Mesenchymal stem cell (in vitro differentiated cells and primary cell): ENCODE measurements at regions not wholly inside any gene's neighbourhood (a gene's known extent, or its start where the extent isn't known, plus 50 kb on each side); places are given as distances from the start of the nearest gene placed in this dataset.
A peak's percentile ranks its signal among the peaks of the same experiment; 100 is the strongest.

Experiments
- DNase-seq: peaks from one replicate; pipeline ENCODE4 v3.0.0-alpha.2; 2013
- H2AFZ ChIP-seq: one replicate; pipeline ENCODE4 v1.6.1; 2013; ENCODE audit warnings: low read depth, mild to moderate bottlenecking, control low read depth, inconsistent platforms, low read length, moderate library complexity
- H2AK5ac ChIP-seq: 2 replicates; pipeline ENCODE4 v1.6.1; 2013; ENCODE audit warnings: low read length, moderate library complexity, mild to moderate bottlenecking, inconsistent platforms; ENCODE audit not compliant: severe bottlenecking
- H2BK120ac ChIP-seq: one replicate; pipeline ENCODE4 v1.6.1; 2013; ENCODE audit warnings: low read depth, mild to moderate bottlenecking, inconsistent platforms, low read length, moderate library complexity
- H2BK12ac ChIP-seq, 2 experiments: one replicate each; pipeline ENCODE4 v1.6.1; 2013; ENCODE audit warnings: inconsistent platforms in 2 of 2, low read length in 2 of 2, mild to moderate bottlenecking in 2 of 2, moderate library complexity in 2 of 2, control low read depth in 1 of 2
- H2BK15ac ChIP-seq: one replicate; pipeline ENCODE4 v1.6.1; 2013; ENCODE audit warnings: mild to moderate bottlenecking, low read depth, inconsistent platforms; ENCODE audit not compliant: poor library complexity, severe bottlenecking
- H2BK5ac ChIP-seq: 2 replicates; pipeline ENCODE4 v1.6.1; 2013; ENCODE audit warnings: low read depth, mild to moderate bottlenecking, low read length, control low read depth, inconsistent platforms; ENCODE audit not compliant: poor library complexity, severe bottlenecking
- H3K14ac ChIP-seq, 2 experiments: one replicate each; pipeline ENCODE4 v1.6.1; 2013; ENCODE audit warnings: inconsistent platforms in 2 of 2, low read length in 2 of 2, control low read depth in 1 of 2, mild to moderate bottlenecking in 1 of 2, moderate library complexity in 1 of 2
- H3K18ac ChIP-seq, 2 experiments: one replicate each; pipeline ENCODE4 v1.6.1; 2013; ENCODE audit warnings: inconsistent platforms in 2 of 2, low read length in 2 of 2, control low read depth in 1 of 2, low read depth in 1 of 2, mild to moderate bottlenecking in 1 of 2
- H3K23ac ChIP-seq, 2 experiments: one replicate each; pipeline ENCODE4 v1.6.1; 2013; ENCODE audit warnings: inconsistent platforms in 2 of 2, low read length in 2 of 2, mild to moderate bottlenecking in 2 of 2, moderate library complexity in 2 of 2, control low read depth in 1 of 2
- H3K27ac ChIP-seq: 2 replicates; pipeline ENCODE4 v1.5.1; 2013; ENCODE audit warnings: mild to moderate bottlenecking, moderate library complexity, low read length, control low read depth, inconsistent platforms; ENCODE audit not compliant: poor library complexity, severe bottlenecking
- H3K27me3 ChIP-seq, 2 experiments: 2 replicates each; pipeline versions ENCODE4 v1.6.1 to v1.7.0; 2013; ENCODE audit warnings: low read length in 2 of 2, mild to moderate bottlenecking in 2 of 2, moderate library complexity in 2 of 2, control low read depth in 1 of 2, inconsistent platforms in 1 of 2; ENCODE audit not compliant: control insufficient read depth in 1 of 2, insufficient read depth in 1 of 2
- H3K36me3 ChIP-seq, 2 experiments: 2 replicates each; pipeline versions ENCODE4 v1.6.1 to v1.7.0; 2013; ENCODE audit warnings: low read length in 2 of 2, control low read depth in 1 of 2, inconsistent platforms in 1 of 2, low read depth in 1 of 2, mild to moderate bottlenecking in 1 of 2; ENCODE audit not compliant: insufficient read depth in 2 of 2, control insufficient read depth in 1 of 2
- H3K4ac ChIP-seq, 2 experiments: one replicate each; pipeline ENCODE4 v1.6.1; 2013; ENCODE audit warnings: inconsistent platforms in 2 of 2, low read length in 2 of 2, mild to moderate bottlenecking in 2 of 2, moderate library complexity in 2 of 2, control low read depth in 1 of 2, low read depth in 1 of 2
- H3K4me1 ChIP-seq: 2 replicates; pipeline ENCODE4 v1.6.1; 2013; ENCODE audit warnings: low read depth, low read length, control low read depth; ENCODE audit not compliant: control insufficient read depth, insufficient read depth
- H3K4me2 ChIP-seq: 2 replicates; pipeline ENCODE4 v1.6.1; 2013; ENCODE audit warnings: low read length, mild to moderate bottlenecking, inconsistent platforms; ENCODE audit not compliant: poor library complexity, severe bottlenecking
- H3K4me3 ChIP-seq, 2 experiments: 2 replicates each; pipeline versions ENCODE4 v1.5.1 to v1.7.0; 2013; ENCODE audit warnings: low read length in 2 of 2, mild to moderate bottlenecking in 2 of 2, control low read depth in 1 of 2, low read depth in 1 of 2; ENCODE audit not compliant: insufficient read depth in 1 of 2
- H3K79me1 ChIP-seq: replicated peaks from 2 replicates; pipeline ENCODE4 v1.6.1; 2013; ENCODE audit warnings: mild to moderate bottlenecking, control low read depth, low read length, inconsistent platforms; ENCODE audit not compliant: poor library complexity, severe bottlenecking
- H3K9ac ChIP-seq: 2 replicates; pipeline ENCODE4 v1.7.0; 2013; ENCODE audit warnings: mild to moderate bottlenecking, low read length, moderate library complexity
- H3K9me3 ChIP-seq: 2 replicates; pipeline ENCODE4 v1.7.0; 2013; ENCODE audit warnings: mild to moderate bottlenecking, low read length; ENCODE audit not compliant: control insufficient read depth
- H4K8ac ChIP-seq: one replicate; pipeline ENCODE4 v1.6.1; 2013; ENCODE audit warnings: inconsistent platforms, mild to moderate bottlenecking, low read length, moderate library complexity
- H4K91ac ChIP-seq: one replicate; pipeline ENCODE4 v1.6.1; 2013; ENCODE audit warnings: mild to moderate bottlenecking, low read length, inconsistent platforms
- WGBS: methylation state at CpG from one replicate; pipeline ENCODE4 v1.1.7; 2013; ENCODE audit warnings: mixed read lengths; 5-methylcytosine and 5-hydroxymethylcytosine counted together

GRCh38 chr4:127155555-127155954, 477.2 kb upstream of the INTU start:
- Histone ChIP-seq H3K4me2 (no peak overlapping the region), H3K9me3 (peaks cover under 1% of the 10 kb centered on the region), H4K91ac (no peak overlapping the region), H3K79me1 (no peaks in the 10 kb centered on the region), H4K8ac (no peak overlapping the region), H3K14ac (no peak overlapping the region), H2BK5ac (no peak overlapping the region), H3K36me3 (no peaks in the 10 kb centered on the region), H3K18ac (no peak overlapping the region), H2AFZ (no peak overlapping the region), H3K4ac (no peak overlapping the region), H3K9ac (peak overlapping the region; percentile 73), H3K27ac (no peak overlapping the region), H2AK5ac (no peak overlapping the region), H3K23ac (no peak overlapping the region), H3K4me1 (no peaks in the 10 kb centered on the region), H3K27me3 (no peaks in the 10 kb centered on the region), H3K4me3 (no peak overlapping the region), H2BK120ac (no peak overlapping the region), H2BK15ac (no peak overlapping the region), H2BK12ac (no peak overlapping the region)
- no peak for DNase-seq
- WGBS = no CpG with 5 or more reads among the region's 1 CpG

GRCh38 chr4:127162741-127163140, 470.0 kb upstream of the INTU start:
- peak; percentile 98 for DNase-seq
- H4K91ac ChIP-seq = no peak overlapping the region
- no peak overlapping the region for H2BK120ac ChIP-seq
- H2BK5ac ChIP-seq = no peak overlapping the region
- H3K4ac ChIP-seq = no peak overlapping the region
- H3K4me3 ChIP-seq = no peak overlapping the region
- H3K18ac ChIP-seq = no peak overlapping the region
- H3K9ac ChIP-seq = no peak overlapping the region
- no peak overlapping the region for H3K4me2 ChIP-seq
- no peak overlapping the region for H2AFZ ChIP-seq
- H4K8ac ChIP-seq = no peak overlapping the region
- H3K14ac ChIP-seq = no peak overlapping the region
- H3K27ac ChIP-seq = no peak overlapping the region
- no peak overlapping the region for H2AK5ac ChIP-seq
- H2BK15ac ChIP-seq = no peak overlapping the region
- no peaks in the 10 kb centered on the region for H3K4me1 ChIP-seq
- 79% methylated on average over 1 of the region's 3 CpGs for WGBS
- H3K36me3 ChIP-seq = no peaks in the 10 kb centered on the region
- H3K23ac ChIP-seq = no peak overlapping the region
- no peaks in the 10 kb centered on the region for H3K79me1 ChIP-seq
- H2BK12ac ChIP-seq = no peak overlapping the region
- H3K9me3 ChIP-seq = peaks cover 17% of the 10 kb centered on the region
- H3K27me3 ChIP-seq = no peaks in the 10 kb centered on the region

GRCh38 chr4:127165971-127166370, 466.8 kb upstream of the INTU start:
- Histone ChIP-seq H3K4me1 (no peaks in the 10 kb centered on the region), H3K4ac (no peak overlapping the region), H3K36me3 (no peaks in the 10 kb centered on the region), H3K23ac (no peak overlapping the region), H2BK12ac (no peak overlapping the region), H3K79me1 (no peaks in the 10 kb centered on the region), H3K4me2 (no peak overlapping the region), H2AFZ (no peak overlapping the region), H3K4me3 (no peak overlapping the region), H3K18ac (no peak overlapping the region), H2BK5ac (no peak overlapping the region), H2AK5ac (no peak overlapping the region), H4K91ac (no peak overlapping the region), H3K9ac (no peak overlapping the region), H3K9me3 (peaks cover 12% of the 10 kb centered on the region), H2BK120ac (no peak overlapping the region), H2BK15ac (no peak overlapping the region), H3K14ac (no peak overlapping the region), H4K8ac (no peak overlapping the region), H3K27me3 (no peaks in the 10 kb centered on the region), H3K27ac (no peak overlapping the region)
- DNase-seq = peak; percentile 74
- no CpG with 5 or more reads among the region's 1 CpG for WGBS

- Histone ChIP-seq H3K18ac (no peak overlapping the region), H2BK120ac (no peak overlapping the region), H3K9me3 (no peaks in the 10 kb centered on the region), H3K23ac (no peak overlapping the region), H3K36me3 (no peaks in the 10 kb centered on the region), H2AK5ac (no peak overlapping the region), H2BK12ac (no peak overlapping the region), H3K4me3 (no peak overlapping the region), H3K14ac (no peak overlapping the region), H3K4me1 (no peaks in the 10 kb centered on the region), H3K27me3 (no peaks in the 10 kb centered on the region), H2BK5ac (no peak overlapping the region), H4K91ac (no peak overlapping the region), H3K27ac (no peak overlapping the region), H4K8ac (no peak overlapping the region), H2BK15ac (no peak overlapping the region), H3K4me2 (no peak overlapping the region), H3K9ac (no peak overlapping the region), H3K79me1 (no peaks in the 10 kb centered on the region), H2AFZ (no peak overlapping the region), H3K4ac (no peak overlapping the region)
- DNase-seq = no peak
- 80% methylated on average over 1 of the region's 1 CpG for WGBS
Measured at GRCh38 chr4:127174201-127174600, 458.6 kb upstream of the INTU start.
